Endodermal cell (in vitro differentiated cells): ENCODE measurements at regions not wholly inside any gene's neighbourhood (a gene's known extent, or its start where the extent isn't known, plus 50 kb on each side); places are given as distances from the start of the nearest gene placed in this dataset.
"Not testable (repeated sequence)": the region's sequence is repeated elsewhere in the genome, so short reads cannot be mapped to it uniquely, and the experiment has no call there.

Experiments used
- DNase-seq: peaks from one replicate; pipeline ENCODE4 v3.0.0-alpha.2; 2017
- H3K27ac ChIP-seq: 2 replicates; pipeline ENCODE4 v1.5.1; 2013; ENCODE audit warnings: mild to moderate bottlenecking, low read depth, low read length, moderate library complexity
- H3K27me3 ChIP-seq: 2 replicates; pipeline ENCODE4 v1.6.1; 2013; ENCODE audit warnings: mild to moderate bottlenecking, low read length, moderate library complexity; ENCODE audit not compliant: insufficient read depth, control insufficient read depth, poor library complexity, severe bottlenecking
- H3K36me3 ChIP-seq: 2 replicates; pipeline ENCODE4 v1.7.0; 2013; ENCODE audit warnings: mild to moderate bottlenecking, low read length, moderate library complexity; ENCODE audit not compliant: control insufficient read depth, insufficient read depth
- H3K4me1 ChIP-seq: one replicate; pipeline ENCODE4 v1.7.0; 2013; ENCODE audit warnings: low read length; ENCODE audit not compliant: control insufficient read depth, insufficient read depth
- H3K4me3 ChIP-seq: 2 replicates; pipeline ENCODE4 v1.5.1; 2013; ENCODE audit warnings: mild to moderate bottlenecking, low read length, moderate library complexity
- H3K9ac ChIP-seq: 2 replicates; pipeline ENCODE4 v1.6.1; 2013; ENCODE audit warnings: mild to moderate bottlenecking, low read length, moderate library complexity; ENCODE audit not compliant: poor library complexity, severe bottlenecking; ENCODE audit errors: extremely low read depth
- H3K9me3 ChIP-seq: 2 replicates; pipeline ENCODE4 v1.6.1; 2013; ENCODE audit warnings: mild to moderate bottlenecking, low read length, moderate library complexity; ENCODE audit not compliant: control insufficient read depth
- H3K27ac Mint-ChIP-seq: 2 replicates; pipeline ENCODE4 v1.8.0; 2020; ENCODE audit warnings: mixed read lengths
- H3K27me3 Mint-ChIP-seq: 2 replicates; pipeline ENCODE4 v1.8.0; 2021; ENCODE audit warnings: mild to moderate bottlenecking, mixed read lengths; ENCODE audit not compliant: insufficient read depth
- H3K36me3 Mint-ChIP-seq: 2 replicates; pipeline ENCODE4 v1.8.0; 2020; ENCODE audit warnings: low read depth, mixed read lengths
- H3K4me1 Mint-ChIP-seq: 2 replicates; pipeline ENCODE4 v1.8.0; 2020; ENCODE audit warnings: mixed read lengths
- H3K4me3 Mint-ChIP-seq: 2 replicates; pipeline ENCODE4 v1.8.0; 2020; ENCODE audit warnings: mild to moderate bottlenecking, moderate library complexity, mixed read lengths
- H3K9me3 Mint-ChIP-seq: 2 replicates; pipeline ENCODE4 v1.8.0; 2020; ENCODE audit warnings: mild to moderate bottlenecking, mixed read lengths
- CTCF ChIP-seq: fragments of 200-600 bp; sonication (generic); conservative IDR thresholded peaks from 2 replicates; pipeline ENCODE4 v1.5.0; 2021; ENCODE audit warnings: antibody characterized with exemption, mild to moderate bottlenecking
- WGBS, 2 experiments: methylation state at CpG; one replicate each; pipeline versions ENCODE4 v1.1.5 to v1.1.7; 2013; ENCODE audit warnings: missing lambda C conversion rate in 2 of 2, mixed read lengths in 1 of 2; ENCODE audit not compliant: insufficient coverage in 1 of 2, insufficient read length in 1 of 2; 5-methylcytosine and 5-hydroxymethylcytosine counted together

- H3K4me1 ChIP-seq = no peaks in the 10 kb centered on the region
- no peak for DNase-seq
- Mint-ChIP-seq H3K36me3 (peaks cover 4% of the 10 kb centered on the region), H3K27ac (no peak overlapping the region), H3K27me3 (no peaks in the 10 kb centered on the region), H3K9me3 (peaks cover 15% of the 10 kb centered on the region), H3K4me3 (no peak overlapping the region), H3K4me1 (peaks cover 9% of the 10 kb centered on the region)
- H3K27ac ChIP-seq = no peak overlapping the region
- no peak overlapping the region for H3K4me3 ChIP-seq
- WGBS, 2 experiments = 92 to 94% methylated on average over 2 to 5 of the region's 5 CpGs
- no peak for TF ChIP-seq CTCF
- H3K27me3 ChIP-seq = no peaks in the 10 kb centered on the region
- H3K36me3 ChIP-seq = no peaks in the 10 kb centered on the region
- no peak overlapping the region for H3K9ac ChIP-seq
- no peaks in the 10 kb centered on the region for H3K9me3 ChIP-seq
Observed at GRCh38 chr5:116709082-116709481, 134.5 kb upstream of the SEMA6A start.

GRCh38 chr5:116705121-116705519 is 130.5 kb upstream of the SEMA6A start:
- peak overlapping the region; percentile 95 for H3K27ac Mint-ChIP-seq
- H3K27me3 Mint-ChIP-seq = not testable (repeated sequence)

GRCh38 chr5:116703941-116704340 is 129.3 kb upstream of the SEMA6A start:
- Histone ChIP-seq H3K4me1 (no peaks in the 10 kb centered on the region), H3K4me3 (no peak overlapping the region), H3K27ac (no peak overlapping the region), H3K27me3 (no peaks in the 10 kb centered on the region), H3K9ac (no peak overlapping the region), H3K9me3 (no peaks in the 10 kb centered on the region), H3K36me3 (no peaks in the 10 kb centered on the region)
- WGBS, 2 experiments = 66 to 67% methylated on average over 4 of the region's 5 CpGs
- DNase-seq = no peak
- peaks cover 14% of the 10 kb centered on the region for H3K4me1 Mint-ChIP-seq
- H3K4me3 Mint-ChIP-seq = no peak overlapping the region
- no peaks in the 10 kb centered on the region for H3K36me3 Mint-ChIP-seq
- H3K9me3 Mint-ChIP-seq = peaks cover 2% of the 10 kb centered on the region
- peak overlapping the region; percentile 82 for H3K27ac Mint-ChIP-seq
- no peak for TF ChIP-seq CTCF
- H3K27me3 Mint-ChIP-seq = no peaks in the 10 kb centered on the region

More at GRCh38 chr5:116705121-116705519, 130.5 kb upstream of the SEMA6A start:
- H3K9ac ChIP-seq, H3K4me3 ChIP-seq, H3K27ac ChIP-seq, H3K36me3 ChIP-seq, H3K36me3 Mint-ChIP-seq, DNase-seq, H3K9me3 ChIP-seq, H3K4me1 ChIP-seq, H3K4me3 Mint-ChIP-seq, H3K27me3 ChIP-seq: not testable (repeated sequence)
- Mint-ChIP-seq H3K4me1 (peaks cover 14% of the 10 kb centered on the region), H3K9me3 (peaks cover 12% of the 10 kb centered on the region)
- 66 to 76% methylated on average over 3 of the region's 3 CpGs for whole genome bisulfite sequencing, 2 experiments

- no peaks in the 10 kb centered on the region for H3K36me3 Mint-ChIP-seq
- H3K27me3 Mint-ChIP-seq = no peaks in the 10 kb centered on the region
- no peak for TF ChIP-seq CTCF
- WGBS, 2 experiments = 95% methylated on average over 4 of the region's 4 CpGs; no CpG with 5 or more reads in 1 of the 2 experiments
- Histone ChIP-seq H3K27me3 (no peaks in the 10 kb centered on the region), H3K4me1 (no peaks in the 10 kb centered on the region), H3K9me3 (no peaks in the 10 kb centered on the region), H3K4me3 (no peak overlapping the region), H3K36me3 (no peaks in the 10 kb centered on the region), H3K27ac (no peak overlapping the region), H3K9ac (no peak overlapping the region)
- H3K4me1 Mint-ChIP-seq = peaks cover 14% of the 10 kb centered on the region
- no peak overlapping the region for H3K4me3 Mint-ChIP-seq
- no peak overlapping the region for H3K27ac Mint-ChIP-seq
- DNase-seq = no peak
- no peaks in the 10 kb centered on the region for H3K9me3 Mint-ChIP-seq
Observed at GRCh38 chr5:116703328-116703727, 128.7 kb upstream of the SEMA6A start.
